Skin epidermis (tissue), 12 donors: ENCODE measurements at regions not wholly inside any gene's neighbourhood (a gene's known extent, or its start where the extent isn't known, plus 50 kb on each side); places are given as distances from the start of the nearest gene placed in this dataset.

Experiments used
- H3K27ac ChIP-seq, 21 experiments: fragments of 200-600 bp; sonication (generic) in 11 of 21; one replicate each; pipeline ENCODE4 v1.5.0; 2020; ENCODE audit warnings: mild to moderate bottlenecking in 3 of 21, inconsistent platforms in 2 of 21, moderate library complexity in 2 of 21
- H3K4me3 ChIP-seq, 7 experiments: fragments of 200-600 bp; sonication (generic) in 2 of 7; one replicate each; pipeline ENCODE4 v1.5.0; 2020; ENCODE audit warnings: inconsistent platforms in 2 of 7, mild to moderate bottlenecking in 2 of 7, moderate library complexity in 1 of 7

- H3K27ac ChIP-seq = no peak overlapping the region
- no peak overlapping the region for H3K4me3 ChIP-seq
Measured at GRCh38 chr7:85566095-85566794, 379.4 kb upstream of the SEMA3D start.

DNA sequence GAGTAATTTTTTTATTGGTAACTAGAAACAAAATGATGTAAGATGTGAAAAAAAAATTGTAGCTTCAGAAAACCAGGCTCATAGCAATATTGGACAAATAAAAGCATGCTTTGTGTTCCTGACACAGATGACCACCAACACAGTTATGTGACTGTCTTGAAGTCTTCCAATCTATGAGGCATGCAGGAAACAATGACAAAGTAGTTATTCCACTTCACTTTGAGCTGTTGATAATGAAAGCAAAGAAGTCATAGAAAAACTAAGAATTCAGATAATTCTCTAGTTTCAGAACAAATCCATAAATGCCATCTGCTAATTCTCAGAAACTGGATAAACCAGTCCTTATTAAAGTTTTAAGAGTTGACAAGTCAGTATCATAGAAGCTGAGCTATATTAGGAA is 378.4 kb upstream of the SEMA3D start:
- Histone ChIP-seq H3K27ac (peak overlapping the region in 2 of 21 experiments; percentile 28 to 38), H3K4me3 (no peak overlapping the region)

DNA sequence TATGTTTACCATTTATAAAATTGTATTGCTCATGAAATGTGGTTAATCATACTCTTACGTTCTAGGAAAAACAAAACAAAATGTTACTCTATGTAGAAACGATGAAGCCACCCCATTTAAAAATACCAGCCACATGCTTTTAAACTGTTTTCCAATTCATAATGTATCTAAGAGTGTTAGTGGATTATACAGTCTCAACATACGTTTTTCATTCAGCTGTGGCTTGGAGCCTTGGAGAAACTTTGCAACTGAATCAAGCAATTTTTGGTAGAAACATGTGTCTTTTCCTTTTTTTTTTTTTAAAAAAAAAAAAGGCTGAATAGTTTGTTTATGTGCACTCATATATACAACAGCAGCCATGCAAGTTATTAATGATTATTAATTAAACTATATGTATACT is 378.0 kb upstream of the SEMA3D start:
- H3K4me3 ChIP-seq = no peak overlapping the region
- peak overlapping the region in 1 of 21 experiments; percentile 14 for H3K27ac ChIP-seq

DNA sequence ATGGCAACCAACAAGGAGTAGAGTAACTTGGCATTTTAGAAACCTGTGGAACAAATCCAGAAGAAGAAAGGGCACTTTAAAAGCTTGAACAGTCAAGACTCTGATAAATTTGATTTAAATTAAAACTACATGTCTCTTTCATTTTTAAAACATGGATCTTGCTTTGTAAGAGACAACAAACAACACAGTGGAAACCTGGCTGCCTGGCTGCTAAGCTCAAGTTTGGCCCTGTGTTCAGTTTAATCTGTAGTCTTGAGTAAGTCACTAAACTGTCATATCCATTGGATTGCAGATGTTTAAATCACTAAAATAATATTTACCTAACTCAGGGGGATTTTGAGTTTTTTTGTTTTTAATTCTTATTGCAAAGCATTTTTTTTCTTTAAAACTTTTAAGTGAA is 374.9 kb upstream of the SEMA3D start:
- Histone ChIP-seq H3K27ac (no peak overlapping the region), H3K4me3 (no peak overlapping the region)

DNA sequence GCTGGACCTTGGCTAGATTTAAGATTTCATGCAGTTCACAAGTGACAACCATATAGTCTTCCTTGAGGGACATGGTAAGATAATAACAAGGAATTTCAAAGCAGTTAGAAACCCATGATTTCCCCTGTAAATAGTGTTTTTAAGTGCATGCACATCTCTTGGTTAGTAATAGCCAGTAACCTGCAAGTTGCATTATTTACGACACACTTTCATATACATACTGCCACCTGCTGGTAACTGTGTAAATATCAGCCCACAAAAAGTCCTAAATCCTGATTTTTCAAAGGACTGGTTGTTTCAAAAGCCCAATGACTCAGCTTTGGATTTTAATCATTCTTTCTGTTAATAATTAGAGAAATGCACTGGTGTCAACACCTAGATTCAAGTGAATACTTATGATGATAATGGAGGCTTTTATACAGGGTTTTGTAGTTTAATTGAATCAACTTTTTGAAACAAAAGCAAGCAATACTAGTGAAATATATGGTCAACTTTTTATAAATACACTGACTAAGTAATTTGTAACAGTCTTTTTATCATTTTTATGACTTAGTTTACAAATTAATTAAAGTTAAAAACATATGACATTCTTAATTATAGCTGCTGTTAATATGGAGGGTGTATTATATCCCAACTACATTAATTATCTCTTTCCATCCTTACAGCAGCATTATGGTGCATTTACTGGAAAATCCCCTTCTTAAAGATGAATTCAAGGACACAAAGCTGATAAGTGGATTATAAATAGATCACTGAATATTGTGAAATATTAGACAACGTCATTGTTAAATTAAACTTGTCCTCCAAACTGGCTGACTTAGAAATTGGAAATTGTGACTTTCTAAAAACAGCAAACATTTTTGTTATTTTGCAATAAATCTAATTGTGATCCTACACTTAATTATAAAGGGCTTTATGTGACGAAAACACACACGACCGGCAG is 367.7 kb upstream of the SEMA3D start:
- Histone ChIP-seq H3K4me3 (no peak overlapping the region), H3K27ac (no peak overlapping the region)

DNA sequence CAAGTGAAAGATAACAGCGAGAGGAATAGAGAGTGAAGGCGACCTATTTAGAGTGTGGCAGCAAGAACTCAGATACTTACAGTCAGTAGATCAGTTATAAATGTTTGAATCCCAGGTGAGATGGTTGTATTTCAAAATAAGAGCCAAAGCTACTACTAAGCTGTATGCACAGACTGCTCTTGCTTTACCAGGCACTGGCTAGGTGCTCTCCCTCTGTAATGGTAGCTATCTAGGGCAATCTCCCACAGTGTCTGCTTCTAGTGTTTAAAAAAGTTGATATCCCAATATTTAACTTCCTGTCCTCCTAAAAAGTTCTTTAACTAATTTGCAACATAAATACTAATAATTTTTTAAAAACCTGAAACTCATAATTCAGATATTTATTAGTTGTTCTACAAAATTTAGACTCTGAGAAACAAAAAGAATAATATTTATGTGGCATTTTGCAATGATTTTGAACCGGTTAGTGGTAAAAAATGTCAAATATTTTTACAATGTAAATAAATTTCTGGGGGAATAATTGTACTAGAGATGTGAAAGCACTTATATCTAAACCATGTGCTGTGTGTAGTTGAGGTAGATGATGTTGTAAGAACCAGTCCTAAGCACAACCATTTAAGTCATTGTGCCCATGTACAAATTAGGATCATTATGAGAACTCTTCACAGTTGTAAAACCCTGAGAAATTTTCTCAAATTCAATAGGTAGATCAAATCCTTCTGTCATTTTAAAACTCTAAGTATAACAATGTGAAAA is 349.3 kb upstream of the SEMA3D start:
- no peak overlapping the region for H3K4me3 ChIP-seq
- H3K27ac ChIP-seq = no peak overlapping the region

DNA sequence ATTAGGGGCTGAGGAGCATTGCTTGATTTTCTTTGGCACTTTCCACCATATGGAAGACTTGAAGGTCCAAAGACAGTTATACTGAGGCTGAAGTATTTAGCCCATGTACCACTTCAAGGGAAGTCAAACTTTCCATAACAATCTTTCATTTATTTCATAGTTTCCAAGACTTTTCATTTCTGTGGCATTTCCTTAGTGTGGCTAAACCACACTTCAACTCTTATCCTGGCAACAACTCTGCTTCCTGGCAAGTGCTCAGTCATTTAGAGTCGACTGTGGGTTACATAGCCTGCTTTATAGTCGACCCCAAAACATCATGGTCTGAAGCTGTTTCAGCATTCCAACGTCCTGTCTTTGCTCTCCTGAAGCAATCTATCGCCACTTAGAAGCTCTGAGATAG is 343.0 kb upstream of the SEMA3D start:
- H3K27ac ChIP-seq = no peak overlapping the region
- no peak overlapping the region for H3K4me3 ChIP-seq

GRCh38 chr7:85529201-85529600 is 342.3 kb upstream of the SEMA3D start:
- Histone ChIP-seq H3K27ac (peak overlapping the region in 3 of 21 experiments; percentile 10 to 42 (median 30)), H3K4me3 (no peak overlapping the region)

GRCh38 chr7:85528581-85528980 is 341.7 kb upstream of the SEMA3D start:
- H3K4me3 ChIP-seq = no peak overlapping the region

GRCh38 chr7:85525676-85526075 is 338.8 kb upstream of the SEMA3D start:
- Histone ChIP-seq H3K27ac (no peak overlapping the region), H3K4me3 (no peak overlapping the region)

More at GRCh38 chr7:85528581-85528980, 341.7 kb upstream of the SEMA3D start:
- H3K27ac ChIP-seq = peak overlapping the region in 1 of 21 experiments; percentile 42

DNA sequence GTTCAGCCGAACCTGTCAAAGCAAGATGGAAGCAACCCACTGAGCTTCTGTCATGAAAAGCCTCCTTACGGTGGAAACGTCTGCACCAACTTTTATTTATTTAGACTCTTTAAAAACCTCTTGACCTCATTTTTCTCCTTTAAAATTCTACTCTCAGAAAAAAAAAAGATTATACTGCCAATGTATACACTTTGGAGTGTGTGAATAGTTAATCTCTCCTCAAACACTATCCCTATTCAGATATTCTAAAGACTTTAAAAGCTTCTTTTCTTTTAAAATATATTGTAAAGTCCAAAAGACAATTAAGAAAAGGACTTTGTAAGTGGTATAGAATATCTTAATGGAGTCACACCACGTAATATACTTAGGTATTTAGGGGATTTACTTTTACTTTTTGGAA is 335.2 kb upstream of the SEMA3D start:
- no peak overlapping the region for H3K4me3 ChIP-seq
- H3K27ac ChIP-seq = no peak overlapping the region

DNA sequence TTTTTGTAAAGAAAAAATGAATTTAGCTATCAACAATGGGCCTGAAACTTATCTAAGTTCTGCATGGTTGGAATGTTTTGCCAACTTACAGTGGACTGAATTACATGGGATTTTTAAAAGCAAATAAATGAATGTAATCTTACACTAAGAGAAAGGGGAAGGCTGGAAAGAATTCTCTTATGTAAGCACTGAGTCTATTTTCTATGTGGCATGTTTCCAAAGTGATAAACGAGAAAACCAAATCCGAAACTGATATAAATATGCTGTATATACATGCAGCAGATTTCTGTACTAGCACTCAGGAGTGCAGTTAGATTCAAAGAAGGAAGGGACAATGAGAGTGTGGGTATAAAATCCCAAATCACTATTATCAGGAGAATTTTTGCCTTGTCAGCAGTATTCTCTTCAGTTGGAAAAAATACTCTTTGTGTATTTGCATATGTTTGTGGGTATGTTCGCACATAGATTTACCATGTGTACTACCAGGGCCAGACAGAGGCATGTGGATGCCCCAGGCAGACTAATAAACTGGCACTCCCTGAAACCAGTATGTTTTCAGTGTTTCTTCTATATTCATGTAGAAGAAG is 334.3 kb upstream of the SEMA3D start:
- no peak overlapping the region for H3K4me3 ChIP-seq
- no peak overlapping the region for H3K27ac ChIP-seq

DNA sequence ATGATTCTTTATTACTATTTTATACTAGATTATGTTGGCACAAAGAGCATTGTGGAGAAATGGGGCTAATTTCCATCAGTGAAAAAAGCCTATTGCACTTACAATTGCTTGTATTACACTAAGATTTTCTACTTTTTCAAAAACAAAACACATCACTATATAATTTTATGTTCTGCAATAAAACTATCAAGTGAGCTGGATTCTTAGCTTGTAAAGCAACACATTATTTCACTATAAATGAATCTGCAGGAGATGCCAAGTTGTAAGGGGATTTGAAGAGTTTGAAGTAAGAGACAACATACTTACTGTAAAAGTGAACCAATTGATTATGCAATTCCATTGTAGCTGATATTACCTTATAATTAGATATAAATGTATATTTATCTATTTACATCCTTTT is 333.3 kb upstream of the SEMA3D start:
- Histone ChIP-seq H3K4me3 (no peak overlapping the region), H3K27ac (no peak overlapping the region)

DNA sequence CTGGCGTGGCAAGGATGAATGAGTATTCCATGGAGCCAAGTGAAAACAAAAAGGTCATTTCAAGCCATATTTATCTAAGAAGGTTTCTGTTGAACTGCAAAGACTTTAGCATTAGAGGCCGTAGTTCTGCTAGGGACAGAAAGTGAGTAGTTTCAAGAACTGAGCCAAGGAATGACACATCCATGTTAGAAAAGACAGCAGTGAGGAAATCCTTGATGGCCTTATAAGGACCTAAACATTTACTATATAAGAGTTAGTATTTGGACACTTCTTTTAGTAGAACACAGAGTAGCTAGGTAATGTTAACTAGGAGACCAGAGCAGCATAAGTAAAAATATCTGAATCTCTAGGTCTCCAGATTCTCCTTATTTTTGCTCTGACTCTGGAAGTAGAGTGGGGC is 329.8 kb upstream of the SEMA3D start:
- Histone ChIP-seq H3K27ac (no peak overlapping the region), H3K4me3 (no peak overlapping the region)

DNA sequence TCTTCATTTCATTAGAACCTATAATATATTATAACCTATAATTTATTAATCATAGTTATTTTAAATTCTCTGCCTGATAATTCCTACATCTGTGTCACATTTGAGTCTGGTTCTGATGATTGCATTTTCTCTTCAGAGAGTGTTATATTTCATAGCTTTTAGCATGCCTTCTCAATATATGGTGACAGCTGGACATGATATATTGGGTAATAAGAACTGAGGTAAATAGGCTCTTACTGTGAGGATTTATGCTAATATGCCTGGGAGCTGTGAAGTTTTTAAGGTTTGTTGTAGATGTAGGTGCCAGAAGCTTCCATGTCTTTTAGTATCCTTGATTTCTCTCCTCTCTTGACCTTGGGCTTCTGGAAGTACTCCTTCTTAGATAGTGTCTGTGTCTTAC is 325.9 kb upstream of the SEMA3D start:
- H3K27ac ChIP-seq = no peak overlapping the region
- no peak overlapping the region for H3K4me3 ChIP-seq

GRCh38 chr7:85510287-85510686 is 323.4 kb upstream of the SEMA3D start:
- Histone ChIP-seq H3K27ac (no peak overlapping the region), H3K4me3 (no peak overlapping the region)

DNA sequence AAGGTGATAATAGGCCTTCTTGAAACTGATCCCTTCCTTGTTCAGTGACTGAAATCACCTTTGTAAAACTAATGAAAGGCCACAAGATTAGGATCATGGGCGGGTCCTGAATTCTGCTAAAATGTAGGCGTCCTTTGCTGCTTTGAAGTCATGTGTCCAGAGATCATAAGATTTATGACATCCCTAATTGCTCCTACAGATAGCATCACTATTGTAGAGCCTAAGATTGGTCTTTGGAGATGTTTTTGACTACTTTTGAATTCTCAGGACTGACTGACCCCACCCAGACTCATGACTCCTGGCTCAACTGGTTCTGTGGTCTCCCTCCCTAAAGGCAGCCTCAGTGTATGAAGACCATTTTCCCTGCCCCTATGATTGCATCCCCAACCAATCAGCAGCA is 322.6 kb upstream of the SEMA3D start:
- Histone ChIP-seq H3K4me3 (no peak overlapping the region), H3K27ac (no peak overlapping the region)

DNA sequence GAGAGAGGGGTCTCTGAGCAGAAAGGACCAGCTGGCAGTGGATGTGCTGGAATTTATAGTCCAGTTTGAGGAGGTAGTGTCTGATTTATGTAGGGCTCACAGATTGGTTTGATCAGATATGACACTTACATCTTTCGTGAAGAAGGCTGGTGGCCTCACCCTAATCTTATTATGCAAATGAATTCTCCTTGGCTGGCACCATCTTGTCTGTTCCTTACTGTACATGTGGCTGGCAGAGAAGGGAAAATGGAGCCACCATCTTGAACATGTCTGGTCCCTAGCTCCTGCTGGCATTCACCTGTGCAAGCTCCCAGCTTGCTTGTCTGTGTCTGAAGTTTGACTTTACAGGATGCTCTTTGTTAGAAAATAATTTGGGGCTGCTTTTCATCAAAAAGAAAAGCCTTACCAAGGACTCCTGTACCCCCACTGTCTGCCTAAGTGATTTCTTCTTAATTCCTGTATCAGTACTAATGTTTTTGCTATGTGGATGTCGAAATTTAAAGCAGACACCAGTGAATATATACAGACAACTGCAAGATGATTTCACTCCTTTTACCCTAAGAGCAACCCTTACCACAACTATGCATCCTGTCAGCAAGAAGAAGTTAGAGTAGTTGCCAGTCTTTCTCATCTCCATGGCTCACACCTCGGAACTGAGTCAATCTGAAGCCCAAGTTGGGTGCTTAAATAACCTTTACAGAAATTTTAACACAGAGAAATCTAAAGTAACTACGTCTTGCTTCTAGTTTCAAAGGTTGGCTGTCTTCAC is 322.0 kb upstream of the SEMA3D start:
- H3K27ac ChIP-seq = no peak overlapping the region
- H3K4me3 ChIP-seq = no peak overlapping the region

- H3K27ac ChIP-seq = no peak overlapping the region
Measured at GRCh38 chr7:85498031-85498430, 311.2 kb upstream of the SEMA3D start.

More at GRCh38 chr7:85498031-85498430, 311.2 kb upstream of the SEMA3D start:
- H3K4me3 ChIP-seq = no peak overlapping the region
